ENCODE measurements at regions not wholly inside any gene's neighbourhood (a gene's known extent, or its start where the extent isn't known, plus 50 kb on each side); places are given as distances from the start of the nearest gene placed in this dataset.
"Not testable (repeated sequence)": the region's sequence is repeated elsewhere in the genome, so short reads cannot be mapped to it uniquely, and the experiment has no call there.

- no peak for DNase-seq (ENCODE audit: low spot score)
Measured at GRCh38 chr11:26898799-26899198, 95.1 kb upstream of the FIBIN start.

DNA sequence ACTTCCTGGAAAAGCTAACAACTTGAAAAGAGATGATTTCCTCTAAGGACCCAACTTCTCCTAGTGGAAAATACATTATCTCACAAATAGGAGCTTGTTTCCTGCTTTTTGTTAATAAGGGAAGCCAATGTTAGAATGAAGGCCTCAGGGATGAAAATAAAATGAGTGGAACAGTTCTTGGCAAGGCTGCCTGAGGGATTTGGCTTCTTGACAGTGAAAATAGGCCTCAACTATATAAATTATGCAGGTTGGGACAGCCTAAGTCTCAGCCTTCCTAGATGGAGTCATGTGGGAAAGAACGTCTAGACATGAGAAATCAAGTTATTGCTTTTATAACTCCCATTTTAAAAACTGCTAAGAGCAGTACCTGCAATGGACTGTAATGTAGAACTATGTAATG lies 92.8 kb upstream of the FIBIN start:
- DNase-seq (ENCODE audit: low spot score): no peak

GRCh38 chr11:26904132-26904531 lies 89.8 kb upstream of the FIBIN start:
- DNase-seq (ENCODE audit: low spot score): no peak

GRCh38 chr11:26904801-26905200 lies 89.1 kb upstream of the FIBIN start:
- no peak for DNase-seq (ENCODE audit: low spot score)

DNA sequence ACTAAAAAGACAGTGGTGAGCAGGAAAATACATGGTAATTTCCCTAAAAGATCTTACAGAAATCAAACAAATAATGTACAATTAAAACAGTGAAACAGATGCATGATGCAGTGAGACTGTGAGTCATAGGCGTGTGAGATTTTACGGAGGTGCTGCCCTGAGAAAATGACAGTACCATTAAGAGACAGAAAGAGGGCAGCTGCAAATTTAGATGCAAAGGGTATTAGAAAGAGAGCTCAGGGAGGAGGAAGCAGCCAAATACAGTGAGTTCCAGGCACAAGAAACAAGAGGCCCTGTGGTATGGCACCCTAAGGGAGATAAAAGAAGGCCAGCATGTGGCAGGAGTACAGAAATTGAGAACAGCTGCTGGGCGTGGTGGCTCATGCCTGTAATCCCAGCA lies 88.5 kb upstream of the FIBIN start:
- peak; percentile 34 for DNase-seq (ENCODE audit: low spot score)

DNA sequence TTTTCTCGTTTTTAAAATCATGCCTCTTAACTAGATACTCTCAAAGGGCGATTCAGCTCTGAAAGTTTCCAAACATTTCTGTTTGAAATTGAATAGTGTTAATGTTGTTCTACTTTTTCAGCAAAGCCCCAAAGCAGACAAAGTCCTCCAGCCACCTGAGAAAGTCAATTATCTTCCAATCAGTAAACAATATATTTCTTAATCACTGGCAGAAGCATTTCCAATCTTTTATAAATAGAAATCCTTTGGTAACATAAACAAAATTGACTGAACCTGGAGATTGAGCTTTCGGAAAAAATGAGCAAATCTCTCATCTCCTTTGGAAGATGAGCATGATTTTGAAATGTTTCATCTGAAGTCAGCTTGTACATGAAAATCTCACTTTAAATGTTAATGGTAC lies 84.4 kb upstream of the FIBIN start:
- no peak for DNase-seq (ENCODE audit: low spot score)

GRCh38 chr11:26909991-26910591 lies 83.8 kb upstream of the FIBIN start:
- DNase-seq (ENCODE audit: low spot score): no peak

DNA sequence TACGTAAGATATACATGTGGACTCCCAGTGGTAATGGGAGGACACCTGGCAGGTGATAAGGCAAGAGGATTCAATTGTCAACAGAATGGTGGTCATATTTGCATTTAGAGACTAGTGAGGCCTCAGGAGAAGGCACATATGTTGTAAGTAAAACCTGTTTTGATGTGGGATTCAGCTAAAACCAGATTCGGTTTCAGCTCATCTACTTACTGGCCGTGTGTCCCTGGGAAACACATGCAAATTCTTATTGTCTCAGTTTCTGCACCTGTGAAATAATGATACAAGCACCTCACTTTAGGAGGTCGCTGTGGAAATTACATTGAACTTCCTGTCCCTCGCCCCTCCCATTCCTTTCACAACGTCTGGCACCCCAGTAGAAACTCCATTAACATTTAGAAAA lies 78.9 kb upstream of the FIBIN start:
- DNase-seq (ENCODE audit: low spot score): no peak

DNA sequence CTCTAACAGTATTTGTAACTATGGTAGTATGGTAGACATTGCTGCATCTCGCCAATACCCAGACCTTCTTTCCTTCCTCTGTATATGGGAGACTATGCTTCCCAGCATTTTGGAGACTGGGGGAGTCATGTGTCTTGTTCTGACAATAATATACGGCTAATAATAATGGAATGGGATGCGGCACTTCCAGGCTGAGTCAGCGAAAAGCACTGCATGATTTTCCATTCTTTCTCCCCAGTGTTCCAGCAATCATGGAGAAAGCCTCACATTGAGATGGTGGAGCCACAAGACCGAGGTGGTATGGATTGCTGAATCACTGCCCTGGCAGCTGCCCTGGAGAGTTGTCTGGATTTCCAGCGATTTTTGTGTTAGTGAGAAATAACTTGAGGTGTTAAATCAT lies 77.1 kb upstream of the FIBIN start:
- no peak for DNase-seq (ENCODE audit: low spot score)

DNA sequence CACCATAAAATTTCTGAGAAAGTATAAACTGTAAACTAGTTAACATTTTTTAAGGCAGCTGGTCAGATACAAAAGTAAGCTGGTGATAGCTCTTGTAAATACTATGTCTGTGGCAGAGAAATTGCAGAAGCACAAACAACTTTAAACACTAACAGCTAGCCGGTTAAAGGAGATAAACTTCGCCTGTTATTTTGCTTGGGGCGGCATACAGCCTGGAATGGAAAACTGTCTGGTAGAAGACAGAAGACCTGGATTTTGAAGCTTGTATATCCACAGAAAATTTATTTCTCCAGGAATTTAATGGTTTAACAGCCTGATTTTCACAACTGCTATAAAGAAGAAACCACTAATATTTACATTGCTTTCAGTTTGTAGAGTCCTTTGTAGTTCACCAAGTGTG lies 65.3 kb upstream of the FIBIN start:
- no peak for DNase-seq (ENCODE audit: low spot score)

DNA sequence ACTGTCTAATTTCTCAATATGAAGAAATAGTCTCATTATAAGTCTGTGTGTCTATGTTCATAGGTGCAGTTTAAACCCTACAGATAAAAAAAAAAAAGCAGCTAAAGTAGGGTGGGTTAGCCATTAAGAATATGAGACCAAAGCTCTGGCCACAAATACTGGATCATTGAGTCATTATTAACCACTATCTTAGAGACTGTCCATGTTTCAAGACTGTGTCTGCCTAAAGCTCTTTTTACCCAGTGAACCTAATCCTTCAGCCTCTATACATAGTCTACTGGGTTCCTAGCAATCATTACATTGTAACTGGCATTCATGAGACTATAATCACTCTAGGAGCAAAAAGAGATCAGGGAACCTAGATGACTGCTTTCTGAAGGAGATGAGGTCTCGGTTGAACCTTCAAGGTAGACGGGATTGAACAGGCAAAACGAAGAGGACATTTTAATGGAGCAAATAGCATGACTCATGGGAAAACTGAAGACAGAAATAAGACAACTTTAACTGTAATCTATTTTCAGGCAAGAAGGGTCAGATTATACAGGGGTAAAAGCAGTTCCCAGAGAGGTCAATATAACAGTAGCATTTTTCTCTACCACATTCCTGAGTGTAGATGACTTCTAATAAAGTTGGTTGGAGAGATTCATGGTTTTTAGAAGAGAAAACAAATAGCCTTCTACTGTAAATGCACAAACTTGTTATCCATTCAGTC lies 64.0 kb upstream of the FIBIN start:
- DNase-seq (ENCODE audit: low spot score): peak; percentile 74

DNA sequence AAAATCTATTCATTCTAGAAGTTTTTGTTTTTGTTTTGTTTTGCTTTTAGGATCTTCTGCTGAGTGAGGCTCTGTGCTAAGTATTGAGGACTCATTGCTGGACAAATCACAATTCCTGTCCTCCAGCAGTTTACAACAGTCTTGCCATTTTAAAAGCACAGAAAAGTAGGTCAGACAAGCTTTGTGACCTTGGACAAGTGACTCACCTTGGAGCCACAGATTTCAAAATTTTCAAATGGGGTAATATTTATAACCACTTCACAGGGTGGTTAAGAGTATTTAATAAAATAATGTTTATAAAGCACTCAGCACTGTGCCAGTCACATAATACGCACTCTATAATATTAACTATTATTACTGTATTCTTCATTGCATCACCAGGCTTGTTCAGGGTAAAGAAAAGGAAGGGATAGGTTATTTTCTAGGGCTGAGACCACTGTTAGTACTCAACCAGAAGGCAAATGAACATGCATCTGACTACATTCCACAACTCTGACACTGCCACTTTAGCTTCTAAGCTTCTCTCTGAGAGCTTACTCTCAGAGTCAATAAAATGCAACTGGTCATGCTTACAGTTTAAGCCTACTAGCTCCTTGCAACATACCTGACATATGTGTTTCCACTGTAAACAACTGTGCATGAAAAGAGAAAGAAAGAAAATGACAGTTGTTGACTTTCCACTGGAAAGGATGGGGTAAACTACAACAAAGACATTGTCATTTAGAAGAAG lies 63.2 kb upstream of the FIBIN start:
- DNase-seq (ENCODE audit: low spot score): peak; percentile 54

- DNase-seq (ENCODE audit: low spot score): peak; percentile 29
Measured at GRCh38 chr11:26931248-26931631, 62.7 kb upstream of the FIBIN start.

GRCh38 chr11:26931881-26932280 lies 62.0 kb upstream of the FIBIN start:
- no peak for DNase-seq (ENCODE audit: low spot score)

GRCh38 chr11:26936109-26936508 lies 57.8 kb upstream of the FIBIN start:
- no peak for DNase-seq (ENCODE audit: low spot score)

DNA sequence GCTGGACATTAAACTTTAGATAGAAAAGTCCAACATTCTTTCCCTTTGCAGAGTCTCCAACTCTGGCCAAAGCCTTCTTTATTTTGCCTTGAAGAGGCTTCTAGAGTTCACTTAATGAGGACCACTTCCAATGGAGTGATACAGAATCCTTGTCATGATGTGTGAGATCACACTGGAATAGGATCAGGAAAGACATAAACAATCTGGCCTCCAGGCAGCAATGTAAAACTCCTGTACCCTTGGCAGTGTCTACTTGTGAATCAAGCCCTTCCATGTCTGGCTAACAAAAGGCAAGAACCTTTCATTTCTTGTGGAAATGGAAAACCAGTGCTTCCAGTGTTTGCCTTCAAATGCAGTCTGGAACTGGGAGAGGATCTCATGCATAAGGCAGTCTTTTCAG lies 56.5 kb upstream of the FIBIN start:
- DNase-seq (ENCODE audit: low spot score): no peak

DNA sequence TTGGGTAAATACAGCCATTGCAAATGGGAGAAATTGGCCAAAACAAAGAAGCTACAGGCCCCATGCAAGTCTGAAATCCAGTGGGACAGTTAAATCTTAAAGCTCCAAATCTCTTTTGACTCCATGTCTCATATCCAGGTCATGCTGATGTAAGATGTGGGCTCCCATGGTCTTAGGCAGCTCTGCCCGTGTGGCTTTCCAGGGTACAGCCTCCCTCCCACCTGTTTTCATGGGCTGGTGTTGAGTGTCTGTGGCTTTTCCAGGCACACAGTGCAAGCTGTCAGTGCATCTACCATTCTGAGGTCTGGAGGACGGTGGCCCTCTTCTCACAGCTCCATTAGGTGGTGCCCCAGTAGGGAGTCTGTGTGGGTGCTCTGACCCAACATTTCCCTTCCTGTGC lies 53.4 kb upstream of the FIBIN start:
- not testable (repeated sequence) for DNase-seq (ENCODE audit: low spot score)

GRCh38 chr11:26942356-26942755 lies 51.6 kb upstream of the FIBIN start:
- DNase-seq (ENCODE audit: low spot score): no peak

GRCh38 chr11:26943636-26944035 lies 50.3 kb upstream of the FIBIN start:
- peak; percentile 58 for DNase-seq (ENCODE audit: low spot score)

Measured in kidney tubule cell (primary cell).